ENCODE measurements at regions not wholly inside any gene's neighbourhood (a gene's known extent, or its start where the extent isn't known, plus 50 kb on each side); places are given as distances from the start of the nearest gene placed in this dataset.

DNA sequence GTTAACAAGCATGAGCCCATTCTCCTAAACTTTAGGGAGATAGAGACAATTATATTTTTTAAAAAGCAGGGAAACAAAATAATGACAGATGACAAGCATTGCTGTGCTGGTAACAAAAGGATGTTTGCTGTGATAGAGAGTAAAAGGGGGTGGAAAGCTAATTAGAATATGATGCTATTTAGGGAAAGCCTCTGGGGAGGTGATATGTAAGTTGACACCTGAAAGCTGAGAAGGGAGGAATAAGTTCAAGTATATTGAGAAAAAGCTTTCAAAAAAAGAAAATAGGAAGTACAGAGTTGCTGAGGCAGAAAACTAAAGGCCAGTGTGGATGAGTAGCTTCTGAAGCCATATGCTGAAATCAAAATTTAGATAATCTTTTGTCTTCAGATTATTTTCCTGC is 565.2 kb upstream of the NRXN1 start:
- no peak for FAIRE-seq
- H3K9ac ChIP-seq (ENCODE audit: control insufficient read depth, extremely low read depth, insufficient read depth, low read length) = no peak overlapping the region
- no peaks in the 10 kb centered on the region for H3K9me1 ChIP-seq (ENCODE audit: control insufficient read depth, extremely low read depth, insufficient read depth, low read length)
- no peak overlapping the region for H2AFZ ChIP-seq (ENCODE audit: control insufficient read depth, low read length)
- DNase-seq (ENCODE audit: low read depth, low spot score) = no peak
- no peak for TF ChIP-seq CTCF (optimal IDR thresholded peaks at IDR 0.05 in 1 of 3, IDR thresholded peaks at IDR 0.05 in 1 of 3, conservative IDR thresholded peaks at IDR 0.05 in 1 of 3; ENCODE audit: extremely low read depth in 1 of 3, insufficient read depth in 2 of 3, low read length in 3 of 3)
- no peak for TF ChIP-seq EZH2 (IDR thresholded peaks at IDR 0.05; ENCODE audit: low read length)
- no peaks in the 10 kb centered on the region for H4K20me1 ChIP-seq (ENCODE audit: control insufficient read depth, extremely low read depth, insufficient read depth, low read length)
- H3K27ac ChIP-seq (ENCODE audit: control insufficient read depth, insufficient read depth, low read length) = no peak overlapping the region
- dilution Hi-C loops (cut with MboI; ENCODE audit: extremely low pct_ligation_motif_present, low sequenced_read_pairs) = no loop called here
- H3K4me2 ChIP-seq (ENCODE audit: control insufficient read depth, extremely low read depth, insufficient read depth, low read depth, low read length) = no peak overlapping the region
- no peaks in the 10 kb centered on the region for H3K27me3 ChIP-seq (ENCODE audit: control insufficient read depth, extremely low read depth, insufficient read depth, low read length)
- H3K9me3 ChIP-seq (ENCODE audit: control insufficient read depth, low read depth, low read length) = no peaks in the 10 kb centered on the region
- H3K4me1 ChIP-seq (ENCODE audit: control insufficient read depth, extremely low read depth, insufficient read depth, low read length) = no peaks in the 10 kb centered on the region
- H3K36me3 ChIP-seq (ENCODE audit: control insufficient read depth in 2 of 2, extremely low read depth in 1 of 2, insufficient read depth in 2 of 2, low read length in 2 of 2) = no peaks in the 10 kb centered on the region
- H3K79me2 ChIP-seq (ENCODE audit: control insufficient read depth, insufficient read depth, low read length) = no peaks in the 10 kb centered on the region
- H3K4me3 ChIP-seq (ENCODE audit: control insufficient read depth in 2 of 3, extremely low read depth in 1 of 3, insufficient read depth in 2 of 3, low read depth in 1 of 3, low read length in 3 of 3) = no peak overlapping the region

GRCh38 chr2:51595836-51596235 is 563.9 kb upstream of the NRXN1 start:
- no peak overlapping the region for H3K9ac ChIP-seq (ENCODE audit: control insufficient read depth, extremely low read depth, insufficient read depth, low read length)
- dilution Hi-C loops (cut with MboI; ENCODE audit: extremely low pct_ligation_motif_present, low sequenced_read_pairs) = no loop called here
- DNase-seq (ENCODE audit: low read depth, low spot score) = no peak
- H3K9me3 ChIP-seq (ENCODE audit: control insufficient read depth, low read depth, low read length) = no peaks in the 10 kb centered on the region
- no peaks in the 10 kb centered on the region for H4K20me1 ChIP-seq (ENCODE audit: control insufficient read depth, extremely low read depth, insufficient read depth, low read length)
- H3K27me3 ChIP-seq (ENCODE audit: control insufficient read depth, extremely low read depth, insufficient read depth, low read length) = no peaks in the 10 kb centered on the region
- no peak for FAIRE-seq
- H3K36me3 ChIP-seq (ENCODE audit: control insufficient read depth in 2 of 2, extremely low read depth in 1 of 2, insufficient read depth in 2 of 2, low read length in 2 of 2) = no peaks in the 10 kb centered on the region
- no peak overlapping the region for H3K4me2 ChIP-seq (ENCODE audit: control insufficient read depth, extremely low read depth, insufficient read depth, low read depth, low read length)
- no peaks in the 10 kb centered on the region for H3K9me1 ChIP-seq (ENCODE audit: control insufficient read depth, extremely low read depth, insufficient read depth, low read length)
- H3K27ac ChIP-seq (ENCODE audit: control insufficient read depth, insufficient read depth, low read length) = no peak overlapping the region
- no peak overlapping the region for H3K4me3 ChIP-seq (ENCODE audit: control insufficient read depth in 2 of 3, extremely low read depth in 1 of 3, insufficient read depth in 2 of 3, low read depth in 1 of 3, low read length in 3 of 3)
- TF ChIP-seq CTCF (optimal IDR thresholded peaks at IDR 0.05 in 1 of 3, IDR thresholded peaks at IDR 0.05 in 1 of 3, conservative IDR thresholded peaks at IDR 0.05 in 1 of 3; ENCODE audit: extremely low read depth in 1 of 3, insufficient read depth in 2 of 3, low read length in 3 of 3) (no peak), EZH2 (IDR thresholded peaks at IDR 0.05; ENCODE audit: low read length) (no peak)
- H2AFZ ChIP-seq (ENCODE audit: control insufficient read depth, low read length) = no peak overlapping the region
- H3K4me1 ChIP-seq (ENCODE audit: control insufficient read depth, extremely low read depth, insufficient read depth, low read length) = no peaks in the 10 kb centered on the region
- no peaks in the 10 kb centered on the region for H3K79me2 ChIP-seq (ENCODE audit: control insufficient read depth, insufficient read depth, low read length)
